ENCODE measurements at regions not wholly inside any gene's neighbourhood (a gene's known extent, or its start where the extent isn't known, plus 50 kb on each side); places are given as distances from the start of the nearest gene placed in this dataset.

GRCh38 chr18:67007999-67008398 lies 404.1 kb upstream of the CDH19 start:
- TF ChIP-seq ZFX (IDR thresholded peaks at IDR 0.05; ENCODE audit: borderline replicate concordance) = no peak
- no peak for TF ChIP-seq CTCF (IDR thresholded peaks at IDR 0.05)
- H3K27ac ChIP-seq = no peak overlapping the region

- TF ChIP-seq CTCF (IDR thresholded peaks at IDR 0.05) (no peak), ZFX (IDR thresholded peaks at IDR 0.05; ENCODE audit: borderline replicate concordance) (no peak)
- no peak overlapping the region for H3K27ac ChIP-seq
Observed at GRCh38 chr18:67007085-67007484, 403.2 kb upstream of the CDH19 start.

GRCh38 chr18:67001052-67001451 lies 397.2 kb upstream of the CDH19 start:
- no peak overlapping the region for H3K27ac ChIP-seq
- TF ChIP-seq ZFX (IDR thresholded peaks at IDR 0.05; ENCODE audit: borderline replicate concordance) (no peak), CTCF (IDR thresholded peaks at IDR 0.05) (no peak)

DNA sequence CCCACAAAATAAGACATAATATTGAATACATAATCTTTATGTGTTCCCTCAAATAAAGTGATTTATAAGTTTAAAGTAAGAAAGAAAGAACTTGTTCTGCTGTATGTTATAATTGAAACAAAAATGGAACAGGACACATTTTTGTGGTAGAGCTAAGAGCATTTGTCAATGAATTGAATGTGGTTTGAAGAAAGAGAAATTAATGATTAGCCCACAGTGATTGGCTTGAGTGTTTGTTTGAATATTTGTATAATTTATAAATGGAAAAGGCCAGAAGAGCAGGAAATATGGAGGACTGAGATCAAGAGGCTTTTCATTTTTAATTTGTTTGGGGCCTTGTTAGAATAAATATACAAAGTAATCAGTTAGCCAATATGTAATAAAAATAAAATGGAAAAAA lies 395.1 kb upstream of the CDH19 start:
- TF ChIP-seq ZFX (IDR thresholded peaks at IDR 0.05; ENCODE audit: borderline replicate concordance) (no peak), CTCF (IDR thresholded peaks at IDR 0.05) (no peak)

DNA sequence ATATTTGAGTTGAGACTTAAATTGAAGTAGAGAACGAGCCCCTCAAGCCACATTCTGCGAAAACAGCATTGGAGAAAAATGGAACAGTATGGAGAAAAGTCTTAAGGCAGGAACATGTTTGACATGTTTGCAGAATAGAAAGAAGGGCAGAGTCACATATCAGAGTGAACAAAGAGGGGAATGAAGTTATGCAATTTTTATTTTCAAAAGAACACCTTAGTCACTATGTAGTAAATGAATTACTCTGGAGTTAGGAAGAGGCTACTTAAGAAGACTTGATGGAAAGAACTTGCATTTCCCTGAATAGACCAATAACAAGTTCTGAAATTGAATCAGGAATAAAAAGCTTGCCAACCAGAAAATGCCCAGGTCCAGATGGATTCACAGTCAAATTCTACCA lies 391.4 kb upstream of the CDH19 start:
- TF ChIP-seq ZFX (IDR thresholded peaks at IDR 0.05; ENCODE audit: borderline replicate concordance) (no peak), CTCF (IDR thresholded peaks at IDR 0.05) (no peak)
- H3K27ac ChIP-seq = no peak overlapping the region

More for the DNA sequence above, 395.1 kb upstream of the CDH19 start:
- H3K27ac ChIP-seq = no peak overlapping the region

GRCh38 chr18:66994790-66995189 lies 390.9 kb upstream of the CDH19 start:
- TF ChIP-seq ZFX (IDR thresholded peaks at IDR 0.05; ENCODE audit: borderline replicate concordance) = no peak
- TF ChIP-seq CTCF (IDR thresholded peaks at IDR 0.05) = no peak
- H3K27ac ChIP-seq = no peak overlapping the region

GRCh38 chr18:66993492-66993891 lies 389.6 kb upstream of the CDH19 start:
- TF ChIP-seq ZFX (IDR thresholded peaks at IDR 0.05; ENCODE audit: borderline replicate concordance) (no peak), CTCF (IDR thresholded peaks at IDR 0.05) (no peak)
- no peak overlapping the region for H3K27ac ChIP-seq

Measured in 22Rv1 (cell line).